ENCODE measurements at regions not wholly inside any gene's neighbourhood (a gene's known extent, or its start where the extent isn't known, plus 50 kb on each side); places are given as distances from the start of the nearest gene placed in this dataset.

DNA sequence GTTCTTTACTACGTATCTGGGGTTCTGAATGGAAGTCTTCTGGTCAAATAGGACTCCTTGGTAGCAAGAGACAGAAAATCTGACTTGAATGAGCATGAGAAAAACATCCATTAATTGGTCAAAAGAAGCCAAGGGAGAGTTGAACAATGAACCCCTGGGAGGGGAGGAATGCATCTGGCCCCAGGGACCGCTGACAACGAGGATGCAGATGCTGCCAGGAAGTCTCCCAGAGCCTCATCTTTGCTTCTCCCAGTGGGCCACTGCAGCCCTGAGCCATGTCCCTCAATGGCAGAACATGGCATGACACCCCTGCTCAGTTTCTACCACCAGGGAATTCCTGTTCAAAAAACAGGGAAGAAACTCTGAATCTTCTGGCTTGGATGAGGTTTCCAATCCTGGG lies 50.5 kb upstream of the ICE1 start:
- Histone ChIP-seq H3K79me2 (ENCODE audit: control insufficient read depth in 1 of 2, insufficient read depth in 2 of 2, low read length in 2 of 2) (no peaks in the 10 kb centered on the region), H4K8ac (ENCODE audit: extremely low read depth, insufficient read depth, low read length) (no peak overlapping the region), H4K5ac (ENCODE audit: insufficient read length, low read depth, low read length) (no peak overlapping the region), H3K18ac (ENCODE audit: extremely low read depth, low read length) (no peak overlapping the region), H3K4me2 (ENCODE audit: insufficient read depth in 1 of 2, low read depth in 2 of 2, low read length in 2 of 2) (no peak overlapping the region), H2BK12ac (ENCODE audit: low read depth, low read length) (no peak overlapping the region), H3K9ac (replicated peaks in 1 of 4; ENCODE audit: extremely low read depth in 1 of 4, low read depth in 3 of 4, low read length in 3 of 4) (no peak overlapping the region), H2BK5ac (ENCODE audit: low read depth, low read length) (no peak overlapping the region), H2BK15ac (ENCODE audit: low read length) (no peak overlapping the region), H3K27ac (ENCODE audit: low read depth, low read length) (no peak overlapping the region), H2BK20ac (ENCODE audit: low read length) (no peak overlapping the region), H3K79me1 (ENCODE audit: low read depth, low read length) (no peaks in the 10 kb centered on the region), H3K4ac (replicated peaks; ENCODE audit: insufficient read length, low read depth, low read length) (no peak overlapping the region), H3K4me1 (replicated peaks in 1 of 4; ENCODE audit: control insufficient read depth in 3 of 4, insufficient read depth in 4 of 4, low read length in 3 of 4) (peaks cover 0 to 4% (median 1%) of the 10 kb centered on the region in 4 experiments; a peak in 2 of 7 replicates), H3K27me3 (replicated peaks in 1 of 4; ENCODE audit: control insufficient read depth in 3 of 4, extremely low read depth in 1 of 4, insufficient read depth in 3 of 4, low read length in 3 of 4) (no peaks in the 10 kb centered on the region), H3K14ac (ENCODE audit: insufficient read length) (no peak overlapping the region), H3K23ac (ENCODE audit: insufficient read length) (no peak overlapping the region), H2BK120ac (replicated peaks; ENCODE audit: low read depth, low read length) (no peak overlapping the region), H4K91ac (replicated peaks; ENCODE audit: insufficient read length, low read length) (no peak overlapping the region), H3K36me3 (ENCODE audit: control insufficient read depth in 2 of 4, insufficient read depth in 4 of 4, low read length in 3 of 4) (no peaks in the 10 kb centered on the region), H2AFZ (ENCODE audit: low read length) (no peak overlapping the region), H3K4me3 (ENCODE audit: extremely low read depth in 1 of 4, insufficient read depth in 2 of 4, low read depth in 3 of 4, low read length in 4 of 4) (no peak overlapping the region), H3K9me3 (ENCODE audit: insufficient read depth in 2 of 2, low read depth in 1 of 2, low read length in 1 of 2) (no peaks in the 10 kb centered on the region), H2AK5ac (ENCODE audit: low read depth, low read length) (no peak overlapping the region), H4K20me1 (replicated peaks in 1 of 2; ENCODE audit: control insufficient read depth in 1 of 2, insufficient read depth in 2 of 2, low read length in 2 of 2) (no peaks in the 10 kb centered on the region), H3K23me2 (ENCODE audit: low read depth, low read length) (no peaks in the 10 kb centered on the region), H3K56ac (replicated peaks; ENCODE audit: insufficient read length, low read depth, low read length) (no peak overlapping the region)
- 66% methylated on average over 3 of the region's 3 CpGs; no CpG with 5 or more reads in 1 of the 2 experiments for WGBS, 2 experiments (ENCODE audit: extremely low coverage in 1 of 2, insufficient coverage in 1 of 2, insufficient read length in 1 of 2, insufficient replicate concordance in 2 of 2, low coverage in 1 of 2, low lambda C conversion rate in 2 of 2, missing lambda C conversion rate in 1 of 2)
- ChIA-PET CTCF (ENCODE audit: partially characterized antibody) (interaction anchor here (0.7 kb wide), 1 partner anchor 146 kb away, joined by 3 read pairs; no protein-coding TSS in a partner anchor), POLR2A (ENCODE audit: partially characterized antibody) (no interaction called here)
- peak; percentile 44; the same call in 1 of the 2 replicates for TF ChIP-seq TEAD4 (IDR thresholded peaks at IDR 0.05; ENCODE audit: low read depth, low read length)
- TF ChIP-seq SAP30 (IDR thresholded peaks at IDR 0.05; ENCODE audit: insufficient read depth, insufficient replicate concordance, low read length): no peak
- DNase-seq (ENCODE audit: low read depth in 1 of 2, low spot score in 2 of 2): no peak
- no peak for FAIRE-seq

Measured in H1 (cell line).